HepG2 (cell line): ENCODE measurements at regions not wholly inside any gene's neighbourhood (a gene's known extent, or its start where the extent isn't known, plus 50 kb on each side); places are given as distances from the start of the nearest gene placed in this dataset.

Experiments
- ATAC-seq: fragments of 200-7000 bp; cut with Tn5 transposase; 3 replicates; pipeline ENCODE4 v1.9.1; 2020; ENCODE audit warnings: mild to moderate bottlenecking, moderate library complexity
- BruUV-seq: library from RNA; stranded (reverse); fragments of 400-500 nt; replicated peaks from 2 replicates; lab custom pipeline; 2021; lab: Mats Ljungman, UMichigan
- CTCF ChIA-PET: fragments of 300-600 bp; formaldehyde crosslinking; extraction: SDS; loops from one replicate; lab custom pipeline; 2021; ENCODE audit warnings: low total read pairs, inconsistent platforms, low intra/inter-chr PET ratio; lab: Yijun Ruan, JAX
- POLR2A ChIA-PET: fragments of 350-600 bp; sonication (Branson Sonifier 250); formaldehyde crosslinking; loops from one replicate; lab custom pipeline; 2020; ENCODE audit warnings: antibody characterized with exemption, inconsistent platforms; lab: Yijun Ruan, JAX
- DNase-seq: peaks from one replicate; pipeline ENCODE4 v3.0.0-alpha.2; 2015; ENCODE audit warnings: low spot score
- FAIRE-seq: peaks from 3 replicates; lab custom pipeline; 2011; peaks lifted over from hg19 to GRCh38; lab: Jason Lieb, UNC
- H2AFZ ChIP-seq: one replicate; pipeline ENCODE4 v1.6.1; 2011; ENCODE audit warnings: low read length, inconsistent platforms
- H3K27ac ChIP-seq: fragments of 300-600 bp; 3 replicates; pipeline ENCODE4 v1.8.0; 2011; ENCODE audit warnings: mixed run types, mild to moderate bottlenecking, mixed read lengths, low read length, inconsistent platforms; ENCODE audit not compliant: insufficient read depth; ENCODE audit errors: extremely low read length
- H3K27me3 ChIP-seq, 2 experiments: fragments of 200-600 bp in 1 of 2; 2 replicates in 1 of 2; 3 replicates in 1 of 2; pipeline versions ENCODE4 v1.6.0 to v1.8.0; 2011; ENCODE audit warnings: low read length in 2 of 2, mild to moderate bottlenecking in 2 of 2, moderate library complexity in 2 of 2, inconsistent platforms in 1 of 2; ENCODE audit not compliant: insufficient read depth in 2 of 2, control insufficient read depth in 1 of 2
- H3K36me3 ChIP-seq, 2 experiments: fragments of 200-600 bp in 1 of 2; replicated peaks in 1 of 2; 2 replicates in 1 of 2; 3 replicates in 1 of 2; pipeline versions ENCODE4 v1.5.1 to v1.8.0; 2011; ENCODE audit warnings: low read length in 2 of 2, inconsistent platforms in 1 of 2; ENCODE audit not compliant: insufficient read depth in 2 of 2, control insufficient read depth in 1 of 2
- H3K4me1 ChIP-seq: 2 replicates; pipeline ENCODE4 v1.5.1; 2012; ENCODE audit warnings: low read length, inconsistent platforms; ENCODE audit not compliant: insufficient read depth
- H3K4me2 ChIP-seq: 2 replicates; pipeline ENCODE4 v1.6.0; 2011; ENCODE audit warnings: low read depth, low read length, inconsistent platforms
- H3K4me3 ChIP-seq, 3 experiments: fragments of 200-600 bp in 1 of 3; sonication (generic), shearing (Covaris generic) in 1 of 3; replicated peaks in 1 of 3; 2 replicates each; pipeline ENCODE4 v1.5.1; 2011 to 2016; ENCODE audit warnings: low read length in 3 of 3, inconsistent platforms in 2 of 3, low read depth in 2 of 3, mild to moderate bottlenecking in 2 of 3, control low read depth in 1 of 3, mixed read lengths in 1 of 3; ENCODE audit not compliant: insufficient read depth in 1 of 3
- H3K79me2 ChIP-seq: one replicate; pipeline ENCODE4 v1.6.1; 2011; ENCODE audit warnings: low read length, inconsistent platforms; ENCODE audit not compliant: insufficient read depth
- H3K9ac ChIP-seq: 2 replicates; pipeline ENCODE4 v1.6.0; 2011; ENCODE audit warnings: mild to moderate bottlenecking, low read depth, low read length, inconsistent platforms; ENCODE audit not compliant: insufficient read depth
- H3K9me3 ChIP-seq: 2 replicates; pipeline ENCODE4 v1.5.1; 2012; ENCODE audit warnings: mild to moderate bottlenecking, low read length
- H4K20me1 ChIP-seq: 2 replicates; pipeline ENCODE4 v1.6.0; 2011; ENCODE audit warnings: inconsistent platforms, mild to moderate bottlenecking, low read length, moderate library complexity; ENCODE audit not compliant: insufficient read depth
- CHD2 ChIP-seq: IDR thresholded peaks from 2 replicates; pipeline ENCODE4 v1.6.1; 2011; ENCODE audit warnings: low read depth, low read length, improper control_type of control experiment
- FOXC1 ChIP-seq: sonication (generic); formaldehyde crosslinking; IDR thresholded peaks from 2 replicates; pipeline ENCODE4 v1.8.0; 2022; ENCODE audit warnings: mild to moderate bottlenecking, missing genetic modification reagents, borderline replicate concordance
- HOXD1 ChIP-seq: sonication (generic); formaldehyde crosslinking; IDR thresholded peaks from 2 replicates; pipeline ENCODE4 v1.5.0; 2020; ENCODE audit warnings: missing genetic modification reagents
- MEIS2 ChIP-seq: sonication (generic); formaldehyde crosslinking; IDR thresholded peaks from 2 replicates; pipeline ENCODE4 v1.9.0; 2021; ENCODE audit warnings: mild to moderate bottlenecking, missing genetic modification reagents
- ZBTB1 ChIP-seq: sonication (generic); formaldehyde crosslinking; IDR thresholded peaks from 2 replicates; pipeline ENCODE4 v1.4.0; 2020; ENCODE audit warnings: missing genetic modification reagents, borderline replicate concordance
- ZFP1 ChIP-seq: IDR thresholded peaks from 2 replicates; pipeline ENCODE4 v1.6.1; 2016
- ZNF124 ChIP-seq: sonication (generic); formaldehyde crosslinking; IDR thresholded peaks from 2 replicates; pipeline ENCODE4 v1.4.0; 2020; ENCODE audit warnings: missing genetic modification reagents
- ZNF44 ChIP-seq: sonication (generic); formaldehyde crosslinking; IDR thresholded peaks from 2 replicates; pipeline ENCODE4 v1.5.1; 2020; ENCODE audit warnings: mild to moderate bottlenecking, missing genetic modification reagents
- ZNF547 ChIP-seq: sonication (generic); formaldehyde crosslinking; IDR thresholded peaks from 2 replicates; pipeline ENCODE4 v1.5.1; 2020; ENCODE audit warnings: mild to moderate bottlenecking, missing genetic modification reagents
- ZNF678 ChIP-seq: sonication (generic); formaldehyde crosslinking; IDR thresholded peaks from 2 replicates; pipeline ENCODE4 v1.4.0; 2020; ENCODE audit warnings: mild to moderate bottlenecking, missing genetic modification reagents
- ZNF75D ChIP-seq: sonication (generic); formaldehyde crosslinking; IDR thresholded peaks from 2 replicates; pipeline ENCODE4 v1.8.1; 2023; ENCODE audit warnings: missing genetic modification reagents, mild to moderate bottlenecking, borderline replicate concordance
- ZNF839 ChIP-seq: sonication (generic); formaldehyde crosslinking; IDR thresholded peaks from 2 replicates; pipeline ENCODE4 v1.4.0; 2020; ENCODE audit warnings: missing genetic modification reagents, mild to moderate bottlenecking, borderline replicate concordance
- WGBS: methylation state at CpG from one replicate; pipeline ENCODE4 v1.1.6; 2017; ENCODE audit warnings: low lambda C conversion rate; 5-methylcytosine and 5-hydroxymethylcytosine counted together
- in situ Hi-C: cut with HindIII; loops from 2 replicates; pipeline ENCODE4 v1.10.0; 2017; ENCODE audit warnings: low pct_unique_long_range_greater_than_20kb; ENCODE audit not compliant: extremely low pct_ligation_motif_present
- intact Hi-C: fragments of 100-400 bp; cut with micrococcal nuclease; formaldehyde crosslinking; loops from one replicate; pipeline ENCODE4 v1.10.0; 2022; ENCODE audit not compliant: unreplicated experiment
- TF ChIP-seq, protein P1 (sequence below): sonication (generic); formaldehyde crosslinking; IDR thresholded peaks from 2 replicates; pipeline ENCODE4 v1.4.0; 2020; ENCODE audit warnings: missing genetic modification reagents, borderline replicate concordance
- TF ChIP-seq, protein P2 (sequence below): sonication (generic); formaldehyde crosslinking; IDR thresholded peaks from 2 replicates; pipeline ENCODE4 v1.4.0; 2020; ENCODE audit warnings: missing genetic modification reagents, borderline replicate concordance
- TF ChIP-seq, protein P3 (sequence below): sonication (generic); formaldehyde crosslinking; IDR thresholded peaks from 2 replicates; pipeline ENCODE4 v1.4.0; 2020; ENCODE audit warnings: mild to moderate bottlenecking, low read depth, missing genetic modification reagents

DNA sequence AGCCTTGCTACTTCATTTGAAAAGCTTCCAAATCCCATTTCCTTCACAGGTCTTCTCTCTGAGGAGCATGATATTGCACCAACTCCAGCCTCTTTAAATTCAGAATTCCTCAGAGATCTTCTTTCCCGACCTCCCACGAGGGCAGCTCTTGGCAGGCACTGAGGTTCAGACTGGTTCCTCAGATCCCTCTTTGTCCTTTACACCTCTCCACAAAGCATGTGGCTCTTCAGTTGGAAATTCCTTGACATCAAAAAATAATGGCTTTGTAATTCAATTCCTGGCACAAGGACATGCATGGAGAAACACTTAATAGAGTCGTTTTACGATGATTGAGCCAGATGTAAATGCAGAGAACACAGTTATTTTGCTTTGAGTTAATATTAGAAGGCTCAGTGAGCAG, 63.2 kb upstream of the TMX1 start:
- DNase-seq (no peak), FAIRE-seq (no peak), ATAC-seq (no peak)
- H4K20me1 ChIP-seq = no peaks in the 10 kb centered on the region
- H3K27ac ChIP-seq = no peak overlapping the region
- ChIA-PET POLR2A (no interaction called here), CTCF (no interaction called here)
- no peak for TF ChIP-seq ZNF839 (CRISPR knock-in tag)
- no peak for TF ChIP-seq HOXD1
- no peak for TF ChIP-seq FOXC1 (CRISPR knock-in tag)
- TF ChIP-seq, protein P1, sequence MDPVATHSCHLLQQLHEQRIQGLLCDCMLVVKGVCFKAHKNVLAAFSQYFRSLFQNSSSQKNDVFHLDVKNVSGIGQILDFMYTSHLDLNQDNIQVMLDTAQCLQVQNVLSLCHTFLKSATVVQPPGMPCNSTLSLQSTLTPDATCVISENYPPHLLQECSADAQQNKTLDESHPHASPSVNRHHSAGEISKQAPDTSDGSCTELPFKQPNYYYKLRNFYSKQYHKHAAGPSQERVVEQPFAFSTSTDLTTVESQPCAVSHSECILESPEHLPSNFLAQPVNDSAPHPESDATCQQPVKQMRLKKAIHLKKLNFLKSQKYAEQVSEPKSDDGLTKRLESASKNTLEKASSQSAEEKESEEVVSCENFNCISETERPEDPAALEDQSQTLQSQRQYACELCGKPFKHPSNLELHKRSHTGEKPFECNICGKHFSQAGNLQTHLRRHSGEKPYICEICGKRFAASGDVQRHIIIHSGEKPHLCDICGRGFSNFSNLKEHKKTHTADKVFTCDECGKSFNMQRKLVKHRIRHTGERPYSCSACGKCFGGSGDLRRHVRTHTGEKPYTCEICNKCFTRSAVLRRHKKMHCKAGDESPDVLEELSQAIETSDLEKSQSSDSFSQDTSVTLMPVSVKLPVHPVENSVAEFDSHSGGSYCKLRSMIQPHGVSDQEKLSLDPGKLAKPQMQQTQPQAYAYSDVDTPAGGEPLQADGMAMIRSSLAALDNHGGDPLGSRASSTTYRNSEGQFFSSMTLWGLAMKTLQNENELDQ (CRISPR knock-in tag) = no peak
- TF ChIP-seq, protein P2, sequence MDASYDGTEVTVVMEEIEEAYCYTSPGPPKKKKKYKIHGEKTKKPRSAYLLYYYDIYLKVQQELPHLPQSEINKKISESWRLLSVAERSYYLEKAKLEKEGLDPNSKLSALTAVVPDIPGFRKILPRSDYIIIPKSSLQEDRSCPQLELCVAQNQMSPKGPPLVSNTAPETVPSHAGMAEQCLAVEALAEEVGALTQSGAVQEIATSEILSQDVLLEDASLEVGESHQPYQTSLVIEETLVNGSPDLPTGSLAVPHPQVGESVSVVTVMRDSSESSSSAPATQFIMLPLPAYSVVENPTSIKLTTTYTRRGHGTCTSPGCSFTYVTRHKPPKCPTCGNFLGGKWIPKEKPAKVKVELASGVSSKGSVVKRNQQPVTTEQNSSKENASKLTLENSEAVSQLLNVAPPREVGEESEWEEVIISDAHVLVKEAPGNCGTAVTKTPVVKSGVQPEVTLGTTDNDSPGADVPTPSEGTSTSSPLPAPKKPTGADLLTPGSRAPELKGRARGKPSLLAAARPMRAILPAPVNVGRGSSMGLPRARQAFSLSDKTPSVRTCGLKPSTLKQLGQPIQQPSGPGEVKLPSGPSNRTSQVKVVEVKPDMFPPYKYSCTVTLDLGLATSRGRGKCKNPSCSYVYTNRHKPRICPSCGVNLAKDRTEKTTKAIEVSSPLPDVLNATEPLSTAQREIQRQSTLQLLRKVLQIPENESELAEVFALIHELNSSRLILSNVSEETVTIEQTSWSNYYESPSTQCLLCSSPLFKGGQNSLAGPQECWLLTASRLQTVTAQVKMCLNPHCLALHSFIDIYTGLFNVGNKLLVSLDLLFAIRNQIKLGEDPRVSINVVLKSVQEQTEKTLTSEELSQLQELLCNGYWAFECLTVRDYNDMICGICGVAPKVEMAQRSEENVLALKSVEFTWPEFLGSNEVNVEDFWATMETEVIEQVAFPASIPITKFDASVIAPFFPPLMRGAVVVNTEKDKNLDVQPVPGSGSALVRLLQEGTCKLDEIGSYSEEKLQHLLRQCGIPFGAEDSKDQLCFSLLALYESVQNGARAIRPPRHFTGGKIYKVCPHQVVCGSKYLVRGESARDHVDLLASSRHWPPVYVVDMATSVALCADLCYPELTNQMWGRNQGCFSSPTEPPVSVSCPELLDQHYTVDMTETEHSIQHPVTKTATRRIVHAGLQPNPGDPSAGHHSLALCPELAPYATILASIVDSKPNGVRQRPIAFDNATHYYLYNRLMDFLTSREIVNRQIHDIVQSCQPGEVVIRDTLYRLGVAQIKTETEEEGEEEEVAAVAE (CRISPR knock-in tag) = no peak
- TF ChIP-seq CHD2 = no peak
- no peak for TF ChIP-seq ZBTB1 (CRISPR knock-in tag)
- TF ChIP-seq MEIS2 (CRISPR knock-in tag) = no peak
- no peak for TF ChIP-seq ZNF678 (CRISPR knock-in tag)
- TF ChIP-seq, protein P3, sequence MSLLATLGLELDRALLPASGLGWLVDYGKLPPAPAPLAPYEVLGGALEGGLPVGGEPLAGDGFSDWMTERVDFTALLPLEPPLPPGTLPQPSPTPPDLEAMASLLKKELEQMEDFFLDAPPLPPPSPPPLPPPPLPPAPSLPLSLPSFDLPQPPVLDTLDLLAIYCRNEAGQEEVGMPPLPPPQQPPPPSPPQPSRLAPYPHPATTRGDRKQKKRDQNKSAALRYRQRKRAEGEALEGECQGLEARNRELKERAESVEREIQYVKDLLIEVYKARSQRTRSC = no peak
- TF ChIP-seq ZNF75D (CRISPR knock-in tag) = no peak
- TF ChIP-seq ZNF547 = no peak
- TF ChIP-seq ZNF124 (CRISPR knock-in tag) = no peak
- no peak for TF ChIP-seq ZFP1 (CRISPR knock-in tag)
- TF ChIP-seq ZNF44 = no peak
- H3K27me3 ChIP-seq = no peaks in the 10 kb centered on the region
- no peaks in the 10 kb centered on the region for H3K79me2 ChIP-seq
- no peak overlapping the region for H2AFZ ChIP-seq
- BruUV-seq = no TSS peak
- no peak overlapping the region for H3K9ac ChIP-seq
- intact Hi-C loops = no loop called here
- no peaks in the 10 kb centered on the region for H3K4me1 ChIP-seq
- H3K36me3 ChIP-seq = no peaks in the 10 kb centered on the region
- H3K4me2 ChIP-seq = no peak overlapping the region
- in situ Hi-C loops = no loop called here
- no peak overlapping the region for H3K4me3 ChIP-seq
- no peaks in the 10 kb centered on the region for H3K9me3 ChIP-seq
- 2% methylated on average over 4 of the region's 4 CpGs for WGBS
